Fibroblast of lung (primary cell): ENCODE measurements at regions not wholly inside any gene's neighbourhood (a gene's known extent, or its start where the extent isn't known, plus 50 kb on each side); places are given as distances from the start of the nearest gene placed in this dataset.

Experiments used
- DNase-seq, 2 donors: peaks; one replicate each; pipeline versions ENCODE4 v3.0.0 to v3.0.0-alpha.2; 2010; ENCODE audit warnings: low read depth in 2 of 2
- H2AFZ ChIP-seq: 2 replicates; pipeline ENCODE4 v1.5.1; 2012; ENCODE audit warnings: low read length, control low read depth, inconsistent platforms
- H3K27ac ChIP-seq: 2 replicates; pipeline ENCODE4 v1.5.1; 2011; ENCODE audit warnings: low read length, control low read depth; ENCODE audit not compliant: insufficient read depth
- H3K27me3 ChIP-seq: 2 replicates; pipeline ENCODE4 v1.5.1; 2011; ENCODE audit warnings: mild to moderate bottlenecking, low read length; ENCODE audit not compliant: control insufficient read depth, insufficient read depth
- H3K36me3 ChIP-seq: 2 replicates; pipeline ENCODE4 v1.5.1; 2011; ENCODE audit warnings: low read length; ENCODE audit not compliant: control insufficient read depth, insufficient read depth
- H3K4me1 ChIP-seq: 2 replicates; pipeline ENCODE4 v1.5.1; 2011; ENCODE audit warnings: low read length; ENCODE audit not compliant: control insufficient read depth, insufficient read depth; ENCODE audit errors: extremely low read depth
- H3K4me2 ChIP-seq: 2 replicates; pipeline ENCODE4 v1.5.1; 2011; ENCODE audit warnings: low read length, control low read depth; ENCODE audit not compliant: insufficient read depth; ENCODE audit errors: extremely low read depth
- H3K4me3 ChIP-seq, 4 experiments: fragments of 200-600 bp in 1 of 4; sonication (generic) in 1 of 4; replicated peaks in 1 of 4; 2 replicates each; pipeline ENCODE4 v1.5.1; 2011 to 2016; ENCODE audit warnings: low read length in 4 of 4, low read depth in 3 of 4, mild to moderate bottlenecking in 3 of 4, control low read depth in 2 of 4, inconsistent platforms in 1 of 4, mixed read lengths in 1 of 4; ENCODE audit not compliant: insufficient read depth in 1 of 4; ENCODE audit errors: control extremely low read depth in 1 of 4
- H3K79me2 ChIP-seq: 2 replicates; pipeline ENCODE4 v1.5.1; 2012; ENCODE audit warnings: mild to moderate bottlenecking, low read length, inconsistent platforms; ENCODE audit not compliant: control insufficient read depth, insufficient read depth
- H3K9ac ChIP-seq: 2 replicates; pipeline ENCODE4 v1.5.1; 2011; ENCODE audit warnings: mild to moderate bottlenecking, low read length, control low read depth; ENCODE audit not compliant: insufficient read depth
- H3K9me3 ChIP-seq: 2 replicates; pipeline ENCODE4 v1.5.1; 2012; ENCODE audit warnings: low read depth, low read length; ENCODE audit not compliant: control insufficient read depth, insufficient read depth
- H4K20me1 ChIP-seq: 2 replicates; pipeline ENCODE4 v1.5.1; 2011; ENCODE audit warnings: low read length; ENCODE audit not compliant: control insufficient read depth, insufficient read depth; ENCODE audit errors: extremely low read depth
- EZH2 ChIP-seq: IDR thresholded peaks from 2 replicates; pipeline ENCODE4 v1.5.1; 2012; ENCODE audit warnings: low read length, control low read depth, mild to moderate bottlenecking; ENCODE audit errors: missing control alignments
- TF ChIP-seq, protein P1 (sequence below), 2 donors: IDR thresholded peaks in 1 of 2; conservative IDR thresholded peaks in 1 of 2; 1 replicate in 1 of 2; 2 replicates in 1 of 2; pipeline ENCODE4 v1.5.1; 2011 to 2012; ENCODE audit warnings: low read length in 2 of 2, control low read depth in 1 of 2, inconsistent platforms in 1 of 2, low read depth in 1 of 2, mild to moderate bottlenecking in 1 of 2

DNA sequence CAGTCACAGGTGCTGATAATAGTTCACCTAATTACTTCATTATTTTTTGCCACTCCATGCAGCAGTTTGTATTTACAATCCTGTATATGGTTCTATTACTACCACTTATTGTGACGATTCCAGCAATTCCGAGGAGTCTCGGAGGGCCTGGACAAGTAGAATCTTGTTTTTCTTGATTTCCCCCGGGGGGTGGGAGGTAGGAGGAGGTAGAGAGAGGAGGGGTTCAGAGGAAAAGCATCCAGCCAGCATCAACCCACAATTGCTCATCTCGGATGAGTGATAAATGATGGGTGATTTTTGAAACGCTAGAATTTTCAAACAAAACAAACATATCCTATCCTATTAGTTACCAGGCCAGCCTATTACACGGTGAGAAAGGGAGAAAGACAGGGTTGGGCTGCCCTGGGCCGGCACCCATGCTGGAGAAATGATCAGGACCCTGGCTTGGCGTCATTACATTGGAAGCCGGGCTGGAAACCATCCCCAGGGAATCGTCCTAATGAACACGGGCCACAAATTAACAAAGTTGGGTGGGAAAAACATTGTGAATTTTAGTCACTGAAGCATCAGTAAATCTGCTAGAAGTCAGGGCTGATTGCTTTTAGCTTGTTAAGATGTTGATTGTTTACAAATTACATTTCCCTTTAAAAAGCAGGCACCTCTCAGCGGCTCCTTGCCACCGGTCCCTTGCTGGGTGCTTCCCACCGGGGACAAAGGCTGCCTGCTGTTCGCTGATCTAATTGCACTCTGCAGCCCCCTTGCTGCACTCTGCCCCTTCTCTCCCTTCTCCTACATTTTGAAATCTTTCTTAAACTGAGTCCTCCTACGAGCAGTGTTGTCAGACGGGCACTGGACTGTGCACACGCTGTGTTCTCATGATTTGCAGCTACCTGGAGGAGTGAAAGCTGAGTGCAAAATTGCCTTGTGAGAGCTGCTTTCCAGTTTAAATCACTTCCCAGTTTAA is 95.5 kb downstream of the FAM204A start:
- Histone ChIP-seq H3K9me3 (no peaks in the 10 kb centered on the region), H2AFZ (no peak overlapping the region), H3K9ac (no peak overlapping the region), H3K27ac (no peak overlapping the region), H3K79me2 (no peaks in the 10 kb centered on the region), H3K4me2 (no peak overlapping the region), H3K27me3 (no peaks in the 10 kb centered on the region), H3K36me3 (no peaks in the 10 kb centered on the region), H3K4me1 (no peaks in the 10 kb centered on the region), H4K20me1 (no peaks in the 10 kb centered on the region), H3K4me3 (no peak overlapping the region)
- no peak for DNase-seq
- TF ChIP-seq, protein P1, sequence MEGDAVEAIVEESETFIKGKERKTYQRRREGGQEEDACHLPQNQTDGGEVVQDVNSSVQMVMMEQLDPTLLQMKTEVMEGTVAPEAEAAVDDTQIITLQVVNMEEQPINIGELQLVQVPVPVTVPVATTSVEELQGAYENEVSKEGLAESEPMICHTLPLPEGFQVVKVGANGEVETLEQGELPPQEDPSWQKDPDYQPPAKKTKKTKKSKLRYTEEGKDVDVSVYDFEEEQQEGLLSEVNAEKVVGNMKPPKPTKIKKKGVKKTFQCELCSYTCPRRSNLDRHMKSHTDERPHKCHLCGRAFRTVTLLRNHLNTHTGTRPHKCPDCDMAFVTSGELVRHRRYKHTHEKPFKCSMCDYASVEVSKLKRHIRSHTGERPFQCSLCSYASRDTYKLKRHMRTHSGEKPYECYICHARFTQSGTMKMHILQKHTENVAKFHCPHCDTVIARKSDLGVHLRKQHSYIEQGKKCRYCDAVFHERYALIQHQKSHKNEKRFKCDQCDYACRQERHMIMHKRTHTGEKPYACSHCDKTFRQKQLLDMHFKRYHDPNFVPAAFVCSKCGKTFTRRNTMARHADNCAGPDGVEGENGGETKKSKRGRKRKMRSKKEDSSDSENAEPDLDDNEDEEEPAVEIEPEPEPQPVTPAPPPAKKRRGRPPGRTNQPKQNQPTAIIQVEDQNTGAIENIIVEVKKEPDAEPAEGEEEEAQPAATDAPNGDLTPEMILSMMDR (conservative IDR thresholded peaks at IDR 0.05 in 1 of 2, IDR thresholded peaks at IDR 0.05 in 1 of 2; ENCODE audit: low read depth in 1 of 2, low read length in 2 of 2), result no peak
- TF ChIP-seq EZH2, result no peak

DNA sequence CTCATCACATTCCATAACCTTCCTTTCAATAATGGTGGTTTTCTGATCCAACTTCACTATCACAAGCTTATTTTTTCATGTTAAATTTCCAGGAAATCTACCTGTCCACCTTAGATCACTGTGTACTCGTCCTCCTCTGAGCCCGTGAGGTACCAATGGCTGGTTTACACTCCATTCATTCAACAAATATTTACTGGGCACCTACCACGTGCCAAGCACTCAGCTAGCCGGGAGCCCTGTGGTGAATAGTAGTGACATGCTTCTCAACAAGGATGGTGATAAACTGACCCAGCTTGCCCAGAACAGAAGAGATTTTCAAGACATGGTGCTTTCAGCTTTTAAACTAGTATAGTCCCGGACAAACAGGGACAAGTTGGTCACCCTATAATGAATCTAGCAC is 98.2 kb downstream of the FAM204A start:
- DNase-seq, result no peak

More for the DNA sequence above, 98.2 kb downstream of the FAM204A start:
- H3K4me3 ChIP-seq, result no peak overlapping the region
- no peak overlapping the region for H3K27ac ChIP-seq
- TF ChIP-seq, protein P1 (conservative IDR thresholded peaks at IDR 0.05 in 1 of 2, IDR thresholded peaks at IDR 0.05 in 1 of 2; ENCODE audit: low read depth in 1 of 2, low read length in 2 of 2), result no peak
- no peak for TF ChIP-seq EZH2
- no peak overlapping the region for H3K9ac ChIP-seq
- no peak overlapping the region for H3K4me2 ChIP-seq
- H4K20me1 ChIP-seq, result no peaks in the 10 kb centered on the region
- no peak overlapping the region for H2AFZ ChIP-seq
- no peaks in the 10 kb centered on the region for H3K4me1 ChIP-seq
- peaks cover 4% of the 10 kb centered on the region for H3K27me3 ChIP-seq
- no peaks in the 10 kb centered on the region for H3K79me2 ChIP-seq
- H3K9me3 ChIP-seq, result no peaks in the 10 kb centered on the region
- no peaks in the 10 kb centered on the region for H3K36me3 ChIP-seq
